ELF-1 (cell line): ENCODE measurements at regions not wholly inside any gene's neighbourhood (a gene's known extent, or its start where the extent isn't known, plus 50 kb on each side); places are given as distances from the start of the nearest gene placed in this dataset.

Source experiments
- DNase-seq: peaks from one replicate; pipeline ENCODE4 v3.0.0-alpha.2; 2016; ENCODE audit warnings: low read depth, low spot score

- DNase-seq: no peak
Measured at GRCh38 chr3:144624656-144625055, 653.0 kb downstream of the DIPK2A start.

DNA sequence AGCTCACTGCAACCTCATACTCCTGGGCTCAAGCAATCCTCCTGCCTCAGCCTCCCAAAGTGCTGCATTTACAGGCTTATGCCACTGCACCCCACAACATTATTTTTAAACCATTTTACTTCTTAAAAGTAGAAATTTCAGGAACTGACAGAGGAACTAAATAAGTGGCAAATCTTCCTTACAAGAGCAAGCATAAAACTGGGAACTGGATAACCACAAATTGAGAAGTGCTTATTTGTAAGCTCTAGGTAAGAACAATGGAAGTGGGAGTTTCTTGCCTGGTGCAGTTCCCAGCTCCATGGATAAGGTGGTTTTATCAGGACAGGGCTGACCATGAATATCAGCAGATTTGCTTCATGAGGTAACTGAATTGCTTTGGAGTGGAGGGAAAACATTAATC is 655.2 kb downstream of the DIPK2A start:
- DNase-seq: no peak

GRCh38 chr3:144629381-144629780 is 657.8 kb downstream of the DIPK2A start:
- no peak for DNase-seq

DNA sequence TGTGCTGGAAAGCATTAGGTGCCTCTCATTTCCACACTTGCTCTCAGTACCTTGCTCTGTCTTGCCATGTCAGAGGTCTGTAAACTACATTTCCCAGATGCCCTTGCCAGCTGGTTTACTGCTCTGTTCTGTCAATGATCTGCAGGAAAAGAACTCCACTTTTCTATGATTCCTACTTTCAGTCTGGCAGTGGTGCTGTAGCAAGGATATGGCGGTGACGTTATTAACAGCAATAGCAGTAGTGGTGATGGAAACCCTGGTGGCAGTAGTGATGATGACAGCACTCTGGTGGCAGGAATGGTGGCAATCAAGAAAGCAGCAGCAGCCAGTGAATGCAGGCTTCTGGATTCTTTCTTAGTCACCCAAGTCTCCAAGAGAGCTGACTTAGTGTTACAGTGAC is 665.2 kb downstream of the DIPK2A start:
- DNase-seq: peak; percentile 49

DNA sequence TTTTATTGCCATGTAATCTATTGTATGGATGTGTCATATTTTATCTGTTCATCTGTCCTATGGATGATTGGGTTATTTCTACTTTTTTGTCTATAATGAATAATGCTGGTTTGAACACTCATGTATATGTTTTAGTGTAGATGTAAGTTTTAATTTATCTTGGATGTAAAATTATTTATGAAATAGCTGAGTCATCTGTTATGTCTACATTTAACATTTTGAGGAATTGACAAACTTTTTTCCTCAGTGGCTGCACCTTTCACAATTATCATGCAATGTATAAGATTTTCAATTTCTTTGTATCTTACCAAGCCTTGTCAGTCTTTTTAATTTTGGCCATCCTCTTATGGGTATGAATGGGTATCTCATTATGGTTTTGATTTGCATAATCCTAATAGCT is 666.4 kb downstream of the DIPK2A start:
- no peak for DNase-seq

GRCh38 chr3:144643771-144644198 is 672.2 kb downstream of the DIPK2A start:
- DNase-seq: no peak

GRCh38 chr3:144645300-144645699 is 673.7 kb downstream of the DIPK2A start:
- DNase-seq: no peak

- no peak for DNase-seq
Measured at GRCh38 chr3:144650380-144650779, 678.8 kb downstream of the DIPK2A start.

- no peak for DNase-seq
Measured at GRCh38 chr3:144652573-144652972, 681.0 kb downstream of the DIPK2A start.

DNA sequence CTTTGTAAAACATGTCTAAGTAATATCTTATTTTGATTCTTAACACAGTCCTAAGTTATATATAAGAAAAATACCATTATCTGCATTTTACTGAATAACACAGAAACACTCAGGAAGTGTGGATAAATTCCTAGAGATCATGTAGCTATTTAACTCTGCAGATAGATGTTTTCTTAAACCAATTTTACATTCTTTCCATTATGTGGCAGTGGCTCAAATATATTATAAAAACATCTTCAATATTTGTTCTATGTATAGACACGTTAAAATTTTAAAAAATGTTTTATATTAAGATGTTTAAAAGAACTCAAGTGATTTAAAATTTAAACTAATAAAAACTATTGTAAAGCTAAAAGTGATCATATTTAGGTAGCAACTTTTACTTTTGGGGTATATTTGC is 683.8 kb downstream of the DIPK2A start:
- no peak for DNase-seq

DNA sequence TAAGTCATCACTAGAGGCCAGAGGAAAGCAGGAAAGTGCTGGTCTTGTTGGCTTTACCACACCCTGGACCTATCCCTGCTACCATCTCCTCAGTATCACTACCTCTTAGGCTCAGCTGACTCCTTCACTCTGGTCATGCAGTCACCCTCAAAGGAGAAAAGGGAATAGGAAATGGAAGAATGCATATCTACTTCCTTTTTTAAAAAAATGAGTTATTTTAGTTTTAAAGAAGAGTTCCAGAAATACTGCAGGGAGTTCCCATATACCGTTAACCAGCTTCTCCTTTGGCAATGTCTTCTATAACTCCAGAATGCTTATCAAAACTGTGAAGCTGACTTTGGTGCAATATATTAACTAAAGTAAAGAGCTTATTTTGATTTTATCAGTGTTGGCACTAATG is 688.6 kb downstream of the DIPK2A start:
- DNase-seq: no peak

- no peak for DNase-seq
Measured at GRCh38 chr3:144662729-144663128, 691.1 kb downstream of the DIPK2A start.

DNA sequence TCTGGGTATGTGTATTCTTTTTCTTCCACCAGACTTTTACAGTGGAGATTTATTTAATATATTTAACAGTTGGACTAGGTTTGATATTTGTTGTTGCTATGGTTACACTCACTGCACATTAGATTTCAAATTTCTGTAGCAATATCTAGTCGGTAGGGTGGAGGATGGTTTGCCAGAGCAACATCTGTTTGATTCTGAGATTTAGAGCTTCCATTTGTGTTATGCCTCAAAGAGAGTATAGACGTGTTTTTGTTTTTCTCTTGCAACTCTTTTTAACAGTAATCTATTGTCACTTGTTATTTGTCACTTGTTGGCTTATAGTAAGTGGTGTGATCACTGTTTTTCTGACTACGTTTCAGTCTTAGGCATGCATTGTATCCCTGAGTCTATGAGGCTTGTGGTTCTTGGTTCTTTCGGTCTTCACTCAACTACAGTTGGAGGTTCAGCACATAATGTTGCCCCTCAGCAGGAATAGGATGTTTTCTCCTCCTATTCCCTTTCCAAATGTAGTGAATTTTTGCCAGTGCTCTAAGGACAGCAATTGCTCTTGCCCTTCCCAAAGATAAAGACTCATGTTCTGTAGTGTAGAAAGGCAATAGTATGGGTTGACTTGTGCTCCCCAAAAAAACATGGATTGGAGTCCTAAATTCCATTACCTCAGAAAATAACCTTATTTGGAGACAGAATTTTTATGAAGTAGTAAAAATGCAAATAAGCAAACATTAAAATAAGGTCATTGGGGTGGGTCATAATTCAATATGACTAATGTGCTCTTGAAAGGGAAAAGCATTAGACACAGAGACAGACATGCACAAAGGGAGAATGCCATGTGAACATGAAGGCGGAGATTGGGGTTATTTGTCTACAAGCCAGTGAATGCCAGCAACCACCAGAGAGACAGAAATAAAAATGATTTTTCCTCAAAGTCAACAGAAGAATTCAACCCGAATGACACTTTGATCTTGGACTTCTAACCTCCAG is 692.1 kb downstream of the DIPK2A start:
- no peak for DNase-seq

- DNase-seq: no peak
Measured at GRCh38 chr3:144665567-144666053, 694.0 kb downstream of the DIPK2A start.

DNA sequence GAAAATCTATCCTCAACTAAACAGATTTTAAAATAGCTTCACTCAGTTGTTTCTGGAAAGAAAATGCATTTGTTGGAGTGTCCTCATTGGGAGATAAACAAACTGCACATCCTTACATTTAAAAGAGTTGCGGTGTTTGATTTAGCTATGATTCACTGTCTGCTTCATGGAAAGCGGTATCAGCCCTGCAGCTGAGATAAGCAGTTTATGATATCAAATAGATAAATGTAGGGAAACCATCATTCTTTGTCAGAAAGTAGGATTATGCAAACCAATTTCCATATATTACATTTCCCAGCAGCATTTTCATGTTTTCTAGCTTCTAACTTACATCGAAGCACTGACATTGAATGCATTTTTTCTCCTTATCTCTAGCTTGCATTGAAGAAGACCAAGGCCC is 698.9 kb downstream of the DIPK2A start:
- DNase-seq: no peak

- DNase-seq: no peak
Measured at GRCh38 chr3:144677103-144677502, 705.5 kb downstream of the DIPK2A start.

DNA sequence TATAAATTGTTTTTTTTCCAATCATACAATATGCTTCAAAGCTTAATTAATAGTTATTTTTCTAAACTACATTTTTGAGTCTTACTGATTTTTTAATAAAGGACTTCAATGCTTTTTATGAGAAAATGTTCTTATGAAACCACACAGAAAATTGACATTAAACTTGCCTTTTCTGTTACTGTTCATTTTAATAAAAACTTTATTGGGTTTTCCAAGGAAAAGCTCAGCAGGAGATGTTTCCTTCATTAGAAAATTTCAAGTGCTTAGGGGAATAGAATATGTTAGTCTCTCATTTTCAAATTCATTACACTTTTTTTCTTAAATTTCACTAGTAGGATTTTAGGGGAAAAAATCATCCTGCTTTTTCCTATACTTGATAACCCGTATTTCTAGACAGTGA is 711.4 kb downstream of the DIPK2A start:
- DNase-seq: no peak

GRCh38 chr3:144687862-144688261 is 716.2 kb downstream of the DIPK2A start:
- DNase-seq: peak; percentile 32

GRCh38 chr3:144692488-144692887 is 720.9 kb downstream of the DIPK2A start:
- DNase-seq: no peak

DNA sequence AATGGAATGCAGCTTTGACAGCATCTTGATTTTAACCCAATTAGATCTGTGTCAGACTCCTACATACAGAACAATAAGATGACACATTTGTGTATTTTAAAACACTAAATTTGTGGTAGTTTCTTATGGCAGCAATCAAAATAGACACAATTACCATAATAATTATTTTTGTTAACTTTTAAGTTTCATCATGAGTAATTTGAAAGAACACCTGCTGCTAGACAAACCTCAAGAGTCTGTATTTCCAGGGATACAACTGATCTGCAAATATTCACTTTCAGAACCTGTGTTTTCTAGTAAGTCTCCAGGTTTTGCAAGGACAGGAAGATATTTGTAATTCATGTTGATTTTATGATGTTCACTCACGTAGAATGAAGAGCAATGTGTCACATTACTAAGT is 736.8 kb downstream of the DIPK2A start:
- DNase-seq: no peak

DNA sequence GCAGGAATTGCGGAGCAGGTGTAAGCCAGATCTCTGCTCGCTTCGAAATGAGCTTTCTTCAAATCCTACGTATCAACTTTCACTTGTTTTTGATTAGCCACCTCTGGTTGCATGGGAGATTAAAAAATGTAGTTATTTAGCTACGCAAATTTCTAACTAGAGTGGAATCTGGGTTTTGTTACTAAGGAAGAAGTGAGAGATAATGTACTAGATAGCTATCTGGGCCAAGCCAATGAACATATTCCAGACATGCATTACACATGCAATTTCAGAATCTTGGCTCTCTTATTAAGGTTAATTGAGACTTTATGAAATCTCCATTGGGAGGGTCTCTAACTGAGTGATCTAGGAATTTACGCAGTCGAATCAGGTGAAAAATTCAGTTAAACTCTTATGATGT is 765.7 kb downstream of the DIPK2A start:
- no peak for DNase-seq

DNA sequence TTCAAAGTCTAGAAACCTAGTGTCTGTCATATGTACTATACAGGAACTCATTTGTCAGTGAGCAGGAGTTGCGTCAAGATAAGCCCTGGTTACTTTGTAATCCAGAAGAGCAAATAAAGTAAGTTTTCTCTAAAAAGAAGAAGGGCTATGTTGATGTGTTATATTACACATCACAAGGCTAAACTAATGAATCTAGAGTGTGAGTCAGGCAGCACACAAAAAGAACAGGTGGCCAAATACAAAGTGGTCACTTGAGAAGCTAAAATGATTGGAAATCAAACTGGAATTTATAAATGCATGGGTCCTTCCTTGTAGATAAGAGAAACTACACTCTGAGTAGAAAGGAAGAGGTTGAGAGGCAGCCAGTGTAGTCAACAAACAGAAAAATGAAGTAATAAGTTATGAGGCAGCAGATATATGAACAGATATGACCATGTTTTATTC is 771.6 kb downstream of the DIPK2A start:
- DNase-seq: no peak

GRCh38 chr3:144744473-144744872 is 772.9 kb downstream of the DIPK2A start:
- no peak for DNase-seq
